A549 (cell line): ENCODE measurements at regions not wholly inside any gene's neighbourhood (a gene's known extent, or its start where the extent isn't known, plus 50 kb on each side); places are given as distances from the start of the nearest gene placed in this dataset.

Experiments
- ATAC-seq, 2 experiments: fragments of 200-7000 bp in 1 of 2; fragments of >200 bp in 1 of 2; cut with Nextera tagmentation in 1 of 2; cut with Tn5 transposase in 1 of 2; 3 replicates each; pipeline versions ENCODE4 v1.8.0 to v1.9.1; 2018 to 2020; ENCODE audit warnings: mild to moderate bottlenecking in 1 of 2, moderate library complexity in 1 of 2
- CTCF ChIA-PET: fragments of 300-600 bp; sonication (Branson Sonifier 250); formaldehyde crosslinking; extraction: SDS; loops from one replicate; lab custom pipeline; 2021; ENCODE audit warnings: antibody characterized with exemption, inconsistent platforms; lab: Yijun Ruan, JAX
- POLR2A ChIA-PET: fragments of 350-600 bp; formaldehyde crosslinking; extraction: SDS; loops from one replicate; lab custom pipeline; 2021; ENCODE audit warnings: antibody characterized with exemption, inconsistent platforms; lab: Yijun Ruan, JAX
- DNase-seq, 2 experiments: peaks; one replicate each; pipeline versions ENCODE4 v3.0.0 to v3.0.0-alpha.2; 2011 to 2016; ENCODE audit warnings: low read depth in 1 of 2, low spot score in 1 of 2
- FAIRE-seq: peaks from 2 replicates; lab custom pipeline; 2011; peaks lifted over from hg19 to GRCh38; lab: Jason Lieb, UNC
- H3K27ac ChIP-seq, 2 experiments: fragments of >200 bp; sonication (Bioruptor Twin); formaldehyde crosslinking; 3 replicates each; pipeline ENCODE4 v1.5.1; 2016 to 2017
- H3K4me1 ChIP-seq: fragments of >200 bp; sonication (Bioruptor Twin); formaldehyde crosslinking; 3 replicates; pipeline ENCODE4 v1.6.1; 2016
- H3K4me2 ChIP-seq: fragments of >200 bp; sonication (Bioruptor Twin); formaldehyde crosslinking; 3 replicates; pipeline ENCODE4 v1.6.1; 2016
- H3K4me3 ChIP-seq: fragments of >200 bp; sonication (Bioruptor Twin); formaldehyde crosslinking; 3 replicates; pipeline ENCODE4 v1.5.1; 2016
- H3K9me3 ChIP-seq: fragments of >200 bp; sonication (Bioruptor Twin); formaldehyde crosslinking; 3 replicates; pipeline ENCODE4 v1.6.1; 2016
- BCL3 ChIP-seq: fragments of >200 bp; sonication (Bioruptor Twin); formaldehyde crosslinking; IDR thresholded peaks from 3 replicates; pipeline ENCODE4 v1.6.1; 2016
- CBX2 ChIP-seq: fragments of 200-600 bp; sonication (generic); IDR thresholded peaks from 2 replicates; pipeline ENCODE4 v1.6.1; 2016; ENCODE audit warnings: low read depth, mild to moderate bottlenecking, borderline replicate concordance
- CTCF ChIP-seq: fragments of >200 bp; sonication (Bioruptor Twin); formaldehyde crosslinking; IDR thresholded peaks from 3 replicates; pipeline ENCODE4 v1.5.1; 2016
- NR3C1 ChIP-seq: fragments of >200 bp; sonication (Bioruptor Twin); formaldehyde crosslinking; IDR thresholded peaks from 3 replicates; pipeline ENCODE4 v1.6.1; 2017
- POLR2AphosphoS2 ChIP-seq: conservative IDR thresholded peaks from 2 replicates; pipeline ENCODE4 v1.6.1; 2012; ENCODE audit warnings: low read length, improper control_type of control experiment, inconsistent platforms
- RAD21 ChIP-seq, 2 experiments: fragments of >200 bp in 1 of 2; sonication (Bioruptor Twin) in 1 of 2; formaldehyde crosslinking in 1 of 2; IDR thresholded peaks in 1 of 2; conservative IDR thresholded peaks in 1 of 2; 2 replicates in 1 of 2; 3 replicates in 1 of 2; pipeline ENCODE4 v1.6.1; 2012 to 2018; ENCODE audit warnings: inconsistent platforms in 1 of 2
- REST ChIP-seq: fragments of 200-600 bp; sonication (generic); IDR thresholded peaks from 2 replicates; pipeline ENCODE4 v1.6.1; 2016; ENCODE audit warnings: antibody characterized with exemption, mild to moderate bottlenecking, moderate library complexity
- RFX5 ChIP-seq: fragments of 450-650 bp; IDR thresholded peaks from 2 replicates; pipeline ENCODE4 v1.7.1; 2014; ENCODE audit warnings: antibody characterized with exemption, mild to moderate bottlenecking, moderate library complexity
- SMC3 ChIP-seq: fragments of >200 bp; sonication (Bioruptor Twin); formaldehyde crosslinking; IDR thresholded peaks from 3 replicates; pipeline ENCODE4 v1.6.1; 2018; ENCODE audit warnings: inconsistent platforms
- ZSCAN20 ChIP-seq: fragments of 250-450 bp; sonication (Bioruptor Pico); IDR thresholded peaks from 2 replicates; pipeline ENCODE4 v1.8.0; 2022; ENCODE audit warnings: mild to moderate bottlenecking, moderate library complexity
- WGBS: methylation state at CpG from one replicate; pipeline ENCODE4 v1.1.6; 2017; ENCODE audit errors: missing lambda C conversion rate; 5-methylcytosine and 5-hydroxymethylcytosine counted together

GRCh38 chr10:116796910-116797513, 52.3 kb upstream of the ENO4 start:
- FAIRE-seq, result no peak
- DNase-seq, result peak; percentile 72 to 78
- POLR2A ChIA-PET, result interaction anchor here (1.4 to 1.6 kb wide), 2 partner anchors 369 to 378 kb away, joined by 6 to 8 read pairs; no protein-coding TSS in a partner anchor
- TF ChIP-seq POLR2AphosphoS2 (no peak), BCL3 (no peak), CBX2 (no peak), NR3C1 (no peak), SMC3 (peak; percentile 99), CTCF (peak; percentile 93), RAD21 (conservative IDR thresholded peaks at IDR 0.05 in 1 of 2, IDR thresholded peaks at IDR 0.05 in 1 of 2) (peak; percentile 96 to 98)
- CTCF ChIA-PET, result interaction anchor here (0.6 to 38.0 kb wide), 62 partner anchors 9 to 522 kb away, joined by 3 to 1061 read pairs (median 4); partner anchors contain the start of gene ENO4
- H3K9me3 ChIP-seq, result no peaks in the 10 kb centered on the region
- H3K4me1 ChIP-seq, result no peaks in the 10 kb centered on the region
- H3K27ac ChIP-seq, result no peak overlapping the region
- H3K4me3 ChIP-seq, result no peak overlapping the region
- peak; percentile 90 to 99 for ATAC-seq
- H3K4me2 ChIP-seq, result no peak overlapping the region
- 1% methylated on average over 8 of the region's 9 CpGs for WGBS

- no peak for FAIRE-seq
- POLR2A ChIA-PET, result no interaction called here
- 64% methylated on average over 3 of the region's 6 CpGs for WGBS
These were observed 50.4 kb upstream of the ENO4 start for GRCh38 chr10:116798859-116799258.

More at GRCh38 chr10:116798859-116799258, 50.4 kb upstream of the ENO4 start:
- CTCF ChIA-PET, result interaction anchor here (1.7 to 38.0 kb wide), 4 partner anchors 11 to 373 kb away, joined by 5 to 1061 read pairs (median 28); no protein-coding TSS in a partner anchor
- Histone ChIP-seq H3K9me3 (no peaks in the 10 kb centered on the region), H3K4me2 (no peak overlapping the region), H3K27ac (no peak overlapping the region), H3K4me3 (no peak overlapping the region), H3K4me1 (no peaks in the 10 kb centered on the region)
- no peak for DNase-seq
- TF ChIP-seq CBX2 (no peak), ZSCAN20 (no peak), REST (no peak), RFX5 (no peak)
- ATAC-seq, result no peak
